C4-2B (cell line): ENCODE measurements at regions not wholly inside any gene's neighbourhood (a gene's known extent, or its start where the extent isn't known, plus 50 kb on each side); places are given as distances from the start of the nearest gene placed in this dataset.

ENCODE experiments used
- CTCF ChIP-seq: fragments of 450-650 bp; conservative IDR thresholded peaks from 2 replicates; pipeline ENCODE4 v1.5.1; 2017; ENCODE audit warnings: mild to moderate bottlenecking
- ZFX ChIP-seq: fragments of 450-650 bp; IDR thresholded peaks from 2 replicates; pipeline ENCODE4 v1.6.1; 2017

GRCh38 chr21:25390701-25391100 lies 216.6 kb downstream of the MRPL39 start:
- TF ChIP-seq CTCF (no peak), ZFX (no peak)
